Kidney epithelial cell (primary cell): ENCODE measurements at regions not wholly inside any gene's neighbourhood (a gene's known extent, or its start where the extent isn't known, plus 50 kb on each side); places are given as distances from the start of the nearest gene placed in this dataset.

Experiments
- DNase-seq: peaks from one replicate; pipeline ENCODE4 v3.0.0-alpha.2; 2010; ENCODE audit warnings: low read depth
- H3K27me3 ChIP-seq: 2 replicates; pipeline ENCODE4 v1.6.0; 2011; ENCODE audit warnings: low read length; ENCODE audit not compliant: control insufficient read depth, insufficient read depth
- H3K36me3 ChIP-seq: 2 replicates; pipeline ENCODE4 v1.5.1; 2011; ENCODE audit warnings: low read length; ENCODE audit not compliant: control insufficient read depth, insufficient read depth
- H3K4me3 ChIP-seq: 2 replicates; pipeline ENCODE4 v1.5.1; 2011; ENCODE audit warnings: low read depth, mild to moderate bottlenecking, control low read depth, low read length
- TF ChIP-seq, protein P1 (sequence below): IDR thresholded peaks from 2 replicates; pipeline ENCODE4 v1.5.1; 2011; ENCODE audit warnings: mild to moderate bottlenecking, moderate library complexity, low read length, control low read depth, inconsistent platforms; ENCODE audit not compliant: insufficient read depth, poor library complexity, severe bottlenecking

DNA sequence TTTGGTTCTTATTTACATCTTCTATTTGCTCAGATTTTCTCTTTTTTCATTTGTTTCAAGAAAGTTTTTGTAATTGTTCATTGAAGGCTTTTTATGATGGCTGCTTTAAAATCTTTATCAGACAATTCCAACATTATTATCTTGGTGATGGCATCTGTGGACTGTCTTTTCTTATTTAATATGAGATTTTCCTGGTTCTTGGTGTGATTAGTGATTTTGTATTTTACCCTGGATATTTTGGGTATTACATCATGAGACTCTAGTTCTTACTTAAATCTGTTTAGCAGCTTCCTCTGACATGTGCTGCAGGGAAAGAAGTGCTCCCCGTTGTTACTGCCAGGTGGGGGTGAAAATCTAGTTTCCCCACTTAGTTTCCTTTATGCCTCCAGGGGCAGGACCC is 94.2 kb upstream of the ANKH start:
- no peaks in the 10 kb centered on the region for H3K36me3 ChIP-seq
- TF ChIP-seq, protein P1, sequence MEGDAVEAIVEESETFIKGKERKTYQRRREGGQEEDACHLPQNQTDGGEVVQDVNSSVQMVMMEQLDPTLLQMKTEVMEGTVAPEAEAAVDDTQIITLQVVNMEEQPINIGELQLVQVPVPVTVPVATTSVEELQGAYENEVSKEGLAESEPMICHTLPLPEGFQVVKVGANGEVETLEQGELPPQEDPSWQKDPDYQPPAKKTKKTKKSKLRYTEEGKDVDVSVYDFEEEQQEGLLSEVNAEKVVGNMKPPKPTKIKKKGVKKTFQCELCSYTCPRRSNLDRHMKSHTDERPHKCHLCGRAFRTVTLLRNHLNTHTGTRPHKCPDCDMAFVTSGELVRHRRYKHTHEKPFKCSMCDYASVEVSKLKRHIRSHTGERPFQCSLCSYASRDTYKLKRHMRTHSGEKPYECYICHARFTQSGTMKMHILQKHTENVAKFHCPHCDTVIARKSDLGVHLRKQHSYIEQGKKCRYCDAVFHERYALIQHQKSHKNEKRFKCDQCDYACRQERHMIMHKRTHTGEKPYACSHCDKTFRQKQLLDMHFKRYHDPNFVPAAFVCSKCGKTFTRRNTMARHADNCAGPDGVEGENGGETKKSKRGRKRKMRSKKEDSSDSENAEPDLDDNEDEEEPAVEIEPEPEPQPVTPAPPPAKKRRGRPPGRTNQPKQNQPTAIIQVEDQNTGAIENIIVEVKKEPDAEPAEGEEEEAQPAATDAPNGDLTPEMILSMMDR: no peak
- no peak for DNase-seq
- H3K27me3 ChIP-seq: no peaks in the 10 kb centered on the region
- no peak overlapping the region for H3K4me3 ChIP-seq

DNA sequence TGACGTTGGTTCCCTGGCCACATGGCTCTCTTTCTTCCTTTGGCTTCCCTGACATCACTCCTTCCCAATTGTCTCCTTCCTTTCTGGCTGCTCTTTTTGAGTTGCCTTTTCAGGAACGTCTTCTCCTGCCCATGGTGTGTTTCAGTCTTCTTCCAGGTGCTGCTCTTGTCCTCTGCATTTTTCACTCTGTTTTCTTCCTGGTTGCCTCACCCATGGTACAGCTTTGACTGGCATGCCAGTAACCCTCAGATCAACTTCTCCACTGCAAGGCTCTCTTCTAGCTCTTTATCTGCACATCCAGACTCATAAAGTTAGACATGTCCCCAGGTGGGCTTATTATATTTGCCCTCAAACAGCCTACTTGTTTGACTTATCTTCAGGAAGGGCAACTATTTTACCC is 91.0 kb upstream of the ANKH start:
- no peak for DNase-seq
- Histone ChIP-seq H3K4me3 (no peak overlapping the region), H3K27me3 (no peaks in the 10 kb centered on the region), H3K36me3 (no peaks in the 10 kb centered on the region)
- TF ChIP-seq, protein P1: no peak

DNA sequence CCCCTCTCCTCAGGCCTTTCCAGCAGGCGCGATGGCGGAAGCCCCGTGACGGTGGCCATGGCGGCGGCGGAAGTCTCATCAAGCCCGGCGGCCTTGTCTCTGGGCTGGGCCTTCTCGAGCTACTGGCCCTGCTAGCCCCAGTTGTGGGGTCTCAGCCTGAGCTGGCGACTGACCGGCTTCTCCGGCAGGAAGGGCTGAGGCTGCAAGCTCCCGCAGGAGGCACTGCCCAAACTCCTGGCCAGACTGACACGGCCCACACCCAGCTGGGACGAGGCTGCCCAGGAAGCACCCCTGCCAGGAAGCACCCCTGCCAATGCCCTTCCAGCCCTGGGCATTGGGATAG is 88.5 kb upstream of the ANKH start:
- DNase-seq: no peak
- Histone ChIP-seq H3K36me3 (no peaks in the 10 kb centered on the region), H3K4me3 (no peak overlapping the region), H3K27me3 (no peaks in the 10 kb centered on the region)
- TF ChIP-seq, protein P1: no peak

DNA sequence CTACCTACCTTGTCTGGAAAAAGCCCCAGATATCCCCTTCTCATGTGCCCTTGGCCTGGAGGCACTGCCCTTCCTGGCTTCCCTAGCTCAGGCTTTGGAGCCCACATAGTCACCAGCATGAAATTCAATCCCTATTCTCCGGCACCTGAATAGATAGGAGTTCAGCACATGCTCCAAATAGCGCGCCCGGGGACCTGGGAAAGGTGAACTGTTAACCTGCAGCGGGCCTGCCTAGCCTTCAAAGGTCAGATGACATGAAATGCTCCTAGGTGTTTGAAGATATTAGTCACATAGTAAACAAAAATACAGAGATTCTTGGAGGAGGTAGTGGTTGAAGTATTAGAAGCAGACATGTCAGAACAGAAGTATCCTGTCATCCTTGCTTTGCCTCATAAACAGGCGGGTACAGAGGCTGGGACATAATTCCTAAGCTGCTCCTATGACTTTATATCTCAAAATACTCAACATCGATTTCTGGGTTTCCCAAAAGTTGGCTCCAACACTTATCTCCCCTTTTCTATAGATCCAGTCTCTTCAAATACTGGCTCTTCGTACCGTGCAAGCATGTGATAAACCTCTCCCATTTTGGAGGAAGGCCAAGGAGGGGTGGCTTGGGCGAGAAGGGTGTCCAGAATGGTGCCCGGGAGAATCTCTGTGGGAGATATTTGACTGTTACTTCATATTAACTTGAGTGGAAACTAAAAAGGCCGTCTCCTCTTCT is 88.0 kb upstream of the ANKH start:
- TF ChIP-seq, protein P1: no peak
- no peak overlapping the region for H3K4me3 ChIP-seq
- DNase-seq: no peak

DNA sequence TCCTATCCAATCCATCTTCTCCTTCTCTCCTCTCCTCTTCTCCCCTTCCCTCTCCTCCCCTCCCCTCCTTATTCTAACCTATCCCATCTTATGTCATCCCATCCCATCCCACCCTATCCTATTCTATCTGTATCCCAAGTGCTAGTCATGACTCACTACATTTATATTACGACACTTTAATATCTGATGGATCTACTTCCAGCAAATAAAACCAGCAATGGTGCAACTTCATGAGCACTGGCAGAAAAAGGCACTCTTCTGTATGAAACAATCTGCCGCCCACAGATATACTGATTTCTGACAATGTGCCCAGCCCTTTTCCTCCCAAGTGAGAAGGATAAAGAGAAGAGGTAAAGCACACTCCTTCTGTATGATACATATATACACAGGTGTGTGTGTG is 86.6 kb upstream of the ANKH start:
- DNase-seq: no peak
- Histone ChIP-seq H3K4me3 (no peak overlapping the region), H3K36me3 (no peaks in the 10 kb centered on the region), H3K27me3 (no peaks in the 10 kb centered on the region)
- TF ChIP-seq, protein P1: no peak

More for the DNA sequence above, 88.0 kb upstream of the ANKH start:
- no peaks in the 10 kb centered on the region for H3K27me3 ChIP-seq
- no peaks in the 10 kb centered on the region for H3K36me3 ChIP-seq

DNA sequence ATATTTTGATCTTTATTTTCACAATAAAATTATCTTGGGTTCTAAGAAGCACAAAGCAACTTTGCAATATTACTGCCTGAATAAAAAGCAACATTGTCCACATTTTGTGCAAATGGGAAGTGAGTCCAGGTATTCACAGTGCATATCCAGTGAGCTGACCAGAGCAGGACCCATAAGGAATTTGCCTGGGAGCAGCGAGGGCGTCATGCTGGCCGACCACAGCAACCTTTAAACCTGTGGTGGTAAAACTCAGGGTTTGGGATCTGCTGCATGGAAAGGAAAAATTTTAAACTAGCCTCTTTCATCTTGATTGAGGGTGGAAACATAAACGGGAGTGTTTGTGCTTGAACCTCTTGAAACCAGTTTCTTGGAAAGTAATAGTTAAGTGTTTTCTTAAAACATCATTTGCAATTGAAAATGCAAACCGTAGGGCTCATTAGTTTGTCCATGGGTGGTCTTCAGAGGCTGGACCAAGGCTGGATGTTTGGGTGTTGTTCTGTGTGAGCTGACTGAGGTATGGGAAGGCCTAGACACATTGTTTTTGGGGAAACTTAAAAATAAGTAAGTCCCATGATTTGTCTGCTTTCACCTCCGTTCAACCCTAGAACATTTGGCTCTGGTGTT is 85.0 kb upstream of the ANKH start:
- Histone ChIP-seq H3K27me3 (no peaks in the 10 kb centered on the region), H3K4me3 (no peak overlapping the region), H3K36me3 (no peaks in the 10 kb centered on the region)
- TF ChIP-seq, protein P1: no peak
- DNase-seq: no peak
